ENCODE measurements at regions not wholly inside any gene's neighbourhood (a gene's known extent, or its start where the extent isn't known, plus 50 kb on each side); places are given as distances from the start of the nearest gene placed in this dataset.

- ATAC-seq = no peak
- no peak for TF ChIP-seq TSHZ2 (CRISPR knock-in tag; IDR thresholded peaks at IDR 0.05)
- no peak for TF ChIP-seq ZNF565 (CRISPR knock-in tag; conservative IDR thresholded peaks at IDR 0.05; ENCODE audit: low read depth)
- no peak for TF ChIP-seq ESRRG (CRISPR knock-in tag; IDR thresholded peaks at IDR 0.05)
- no peak for TF ChIP-seq POU6F1 (CRISPR knock-in tag; IDR thresholded peaks at IDR 0.05; ENCODE audit: borderline replicate concordance, low read depth)
- TF ChIP-seq RARB (CRISPR knock-in tag; IDR thresholded peaks at IDR 0.05) = no peak
- TF ChIP-seq ZFP30 (CRISPR knock-in tag; IDR thresholded peaks at IDR 0.05) = no peak
- no peak for TF ChIP-seq CSDC2 (CRISPR knock-in tag; IDR thresholded peaks at IDR 0.05)
- TF ChIP-seq TCF4 (CRISPR knock-in tag; IDR thresholded peaks at IDR 0.05; ENCODE audit: borderline replicate concordance) = no peak
- no peak for TF ChIP-seq OSR1 (CRISPR knock-in tag; IDR thresholded peaks at IDR 0.05)
- no peak for TF ChIP-seq GLIS3 (CRISPR knock-in tag; IDR thresholded peaks at IDR 0.05)
- no peak for TF ChIP-seq ZFP3 (CRISPR knock-in tag; IDR thresholded peaks at IDR 0.05)
- no peak for TF ChIP-seq CREB5 (CRISPR knock-in tag; IDR thresholded peaks at IDR 0.05; ENCODE audit: low read depth)
- no peak for TF ChIP-seq ZNF70 (CRISPR knock-in tag; IDR thresholded peaks at IDR 0.05)
Observed at GRCh38 chr3:107428051-107428858, 51.0 kb downstream of the CCDC54 start.

- ATAC-seq = peak; percentile 11; the same call in 1 of the 3 replicates
- TF ChIP-seq ZC3H10 (CRISPR knock-in tag; IDR thresholded peaks at IDR 0.05) (no peak), RARB (CRISPR knock-in tag; IDR thresholded peaks at IDR 0.05) (no peak), PATZ1 (CRISPR knock-in tag; IDR thresholded peaks at IDR 0.05; ENCODE audit: borderline replicate concordance) (no peak), ARNTL (CRISPR knock-in tag; IDR thresholded peaks at IDR 0.05; ENCODE audit: borderline replicate concordance, low read depth) (no peak), ZNF565 (CRISPR knock-in tag; conservative IDR thresholded peaks at IDR 0.05; ENCODE audit: low read depth) (no peak), TCF4 (CRISPR knock-in tag; IDR thresholded peaks at IDR 0.05; ENCODE audit: borderline replicate concordance) (no peak), ISL1 (CRISPR knock-in tag; IDR thresholded peaks at IDR 0.05) (no peak), GLIS3 (CRISPR knock-in tag; IDR thresholded peaks at IDR 0.05) (no peak), TSHZ2 (CRISPR knock-in tag; IDR thresholded peaks at IDR 0.05) (no peak), ZNF8 (CRISPR knock-in tag; IDR thresholded peaks at IDR 0.05) (no peak), ZNF70 (CRISPR knock-in tag; IDR thresholded peaks at IDR 0.05) (no peak), BACH2 (CRISPR knock-in tag; IDR thresholded peaks at IDR 0.05; ENCODE audit: borderline replicate concordance) (no peak), OSR1 (CRISPR knock-in tag; IDR thresholded peaks at IDR 0.05) (no peak), PPARA (CRISPR knock-in tag; IDR thresholded peaks at IDR 0.05; ENCODE audit: borderline replicate concordance) (no peak), SNAI2 (CRISPR knock-in tag; IDR thresholded peaks at IDR 0.05) (no peak), POU6F1 (CRISPR knock-in tag; IDR thresholded peaks at IDR 0.05; ENCODE audit: borderline replicate concordance, low read depth) (no peak), ZFP30 (CRISPR knock-in tag; IDR thresholded peaks at IDR 0.05) (no peak)
Observed at GRCh38 chr3:107429320-107430181, 52.3 kb downstream of the CCDC54 start.

All from SK-N-SH treated with all-trans-retinoic acid at 6 μM for 48 hours (cell line).